Large intestine (tissue), 3 donors: ENCODE measurements at regions not wholly inside any gene's neighbourhood (a gene's known extent, or its start where the extent isn't known, plus 50 kb on each side); places are given as distances from the start of the nearest gene placed in this dataset.
"Not testable (repeated sequence)": the region's sequence is repeated elsewhere in the genome, so short reads cannot be mapped to it uniquely, and the experiment has no call there.

ENCODE experiments used
- DNase-seq, 2 donors: peaks; one replicate each; pipeline versions ENCODE4 v3.0.0 to v3.0.0-alpha.2; 2013
- H3K27ac ChIP-seq: one replicate; pipeline ENCODE4 v1.5.1; 2013; ENCODE audit warnings: low read length
- H3K27me3 ChIP-seq: 2 replicates; pipeline ENCODE4 v1.6.1; 2013; ENCODE audit warnings: low read length; ENCODE audit not compliant: control insufficient read depth, insufficient read depth
- H3K36me3 ChIP-seq: 2 replicates; pipeline ENCODE4 v1.6.1; 2013; ENCODE audit warnings: low read length; ENCODE audit not compliant: control insufficient read depth, insufficient read depth
- H3K4me1 ChIP-seq: one replicate; pipeline ENCODE4 v1.6.1; 2013; ENCODE audit warnings: low read length; ENCODE audit not compliant: control insufficient read depth, insufficient read depth
- H3K4me3 ChIP-seq: one replicate; pipeline ENCODE4 v1.5.1; 2013; ENCODE audit warnings: low read length
- H3K9me3 ChIP-seq: one replicate; pipeline ENCODE4 v1.6.1; 2013; ENCODE audit warnings: mild to moderate bottlenecking, low read depth, low read length, moderate library complexity; ENCODE audit not compliant: control insufficient read depth
- WGBS: methylation state at CpG from one replicate; pipeline ENCODE4 v1.1.5; 2013; ENCODE audit warnings: low lambda C conversion rate; ENCODE audit not compliant: insufficient coverage; 5-methylcytosine and 5-hydroxymethylcytosine counted together

DNA sequence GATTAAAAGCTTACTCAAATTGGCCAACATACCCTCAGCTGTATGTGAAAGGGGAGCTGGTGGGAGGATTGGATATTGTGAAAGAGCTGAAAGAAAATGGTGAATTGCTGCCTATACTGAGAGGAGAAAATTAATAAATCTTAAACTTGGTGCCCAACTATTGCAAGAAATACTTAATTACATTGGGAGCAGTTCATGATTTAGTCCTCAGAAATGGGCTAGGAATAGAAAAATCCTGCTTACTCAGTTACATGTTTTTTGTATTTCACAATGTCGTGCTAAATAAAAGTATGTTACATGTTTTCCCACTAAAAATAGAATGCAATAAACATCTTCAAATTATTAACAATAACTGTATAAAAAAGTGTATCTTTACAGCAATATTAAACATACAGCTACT, 100.0 kb downstream of the FAM217A start:
- 67% methylated on average over 1 of the region's 1 CpG for WGBS
- H3K36me3 ChIP-seq, H3K4me3 ChIP-seq, H3K4me1 ChIP-seq, DNase-seq, H3K27me3 ChIP-seq, H3K9me3 ChIP-seq, H3K27ac ChIP-seq: not testable (repeated sequence)

DNA sequence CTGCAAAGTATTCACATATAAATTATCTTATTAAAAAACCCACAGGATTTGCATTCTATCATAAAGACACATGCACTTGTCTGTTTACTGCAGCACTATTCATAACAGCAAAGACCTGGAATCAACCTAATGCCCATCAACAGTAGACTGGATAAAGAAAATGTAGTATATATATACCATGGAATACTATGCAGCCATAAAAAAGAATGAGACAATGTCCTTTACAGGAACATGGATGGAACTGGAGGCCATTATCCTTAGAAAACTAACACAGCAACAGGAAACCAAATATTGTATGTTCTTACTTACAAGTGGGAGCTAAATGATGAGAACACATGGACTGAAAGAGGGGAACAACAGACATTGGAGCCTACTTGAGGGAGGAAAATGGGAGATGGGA, 97.0 kb downstream of the FAM217A start:
- DNase-seq, result no peak
- no peaks in the 10 kb centered on the region for H3K9me3 ChIP-seq
- no peak overlapping the region for H3K27ac ChIP-seq
- H3K4me3 ChIP-seq, result no peak overlapping the region
- H3K4me1 ChIP-seq, result no peaks in the 10 kb centered on the region
- no peaks in the 10 kb centered on the region for H3K27me3 ChIP-seq
- no peaks in the 10 kb centered on the region for H3K36me3 ChIP-seq

DNA sequence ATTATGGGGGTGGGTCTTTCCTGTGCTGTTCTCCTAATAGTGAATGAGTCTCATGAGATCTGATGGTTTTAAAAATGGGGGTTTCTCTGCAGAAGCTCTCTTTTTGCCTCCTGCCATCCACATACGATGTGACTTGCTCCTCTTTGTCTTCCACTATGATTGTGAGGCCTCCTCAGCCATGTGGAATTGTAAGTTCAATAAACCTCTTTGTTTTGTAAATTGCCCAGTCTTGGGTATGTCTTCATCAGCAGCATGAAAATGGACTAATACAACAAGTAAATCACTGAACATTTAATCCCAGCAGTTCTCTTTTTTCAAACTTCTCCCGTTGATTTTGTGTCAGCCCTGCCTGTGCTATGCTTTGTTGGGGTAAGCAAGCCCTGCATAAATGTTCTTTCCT, 95.2 kb downstream of the FAM217A start:
- Histone ChIP-seq H3K36me3 (no peaks in the 10 kb centered on the region), H3K4me1 (no peaks in the 10 kb centered on the region), H3K9me3 (no peaks in the 10 kb centered on the region), H3K4me3 (no peak overlapping the region), H3K27ac (no peak overlapping the region), H3K27me3 (no peaks in the 10 kb centered on the region)
- no CpG with 5 or more reads among the region's 2 CpGs for WGBS
- DNase-seq, result no peak

DNA sequence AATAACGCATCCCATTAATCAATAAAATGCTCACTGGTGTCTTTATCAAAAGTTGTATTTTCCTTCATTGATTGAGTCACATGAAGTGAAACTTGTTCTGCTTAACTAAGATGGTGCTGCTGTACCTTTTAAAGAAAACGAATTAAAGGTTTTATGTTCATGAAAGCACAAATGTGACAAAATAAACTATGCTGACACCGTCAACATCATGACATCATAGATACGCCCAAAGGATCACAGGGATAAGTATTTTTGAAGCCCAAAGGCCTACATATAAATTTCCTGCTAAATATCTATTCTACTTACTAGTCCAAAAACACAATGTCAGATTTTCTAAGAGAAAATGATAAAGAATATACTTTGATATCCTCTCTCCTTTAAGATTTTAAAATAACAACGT, 94.4 kb downstream of the FAM217A start:
- Histone ChIP-seq H3K9me3 (no peaks in the 10 kb centered on the region), H3K27me3 (no peaks in the 10 kb centered on the region), H3K36me3 (no peaks in the 10 kb centered on the region), H3K4me3 (no peak overlapping the region), H3K4me1 (no peaks in the 10 kb centered on the region), H3K27ac (no peak overlapping the region)
- no peak for DNase-seq
- WGBS, result 95% methylated on average over 2 of the region's 5 CpGs

DNA sequence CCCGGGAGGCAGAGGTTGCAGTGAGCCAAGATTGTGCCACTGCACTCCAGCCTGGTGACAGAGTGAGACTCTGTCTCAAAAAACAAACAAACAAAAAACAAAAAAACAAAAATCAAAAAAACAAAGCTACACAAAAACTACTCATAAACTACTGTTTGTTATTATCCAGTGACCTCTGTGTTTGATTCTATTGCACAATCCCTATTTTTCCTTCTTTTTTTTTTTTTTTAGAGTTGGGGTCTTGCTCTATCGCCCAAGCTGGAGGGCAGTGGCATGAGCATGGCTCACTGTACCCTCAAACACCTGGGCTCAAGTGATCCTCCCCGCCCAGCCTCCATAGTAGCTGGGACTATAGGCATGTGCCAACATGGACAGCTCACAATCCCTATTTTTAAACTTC, 92.7 kb downstream of the FAM217A start:
- no peaks in the 10 kb centered on the region for H3K9me3 ChIP-seq
- H3K4me3 ChIP-seq, result no peak overlapping the region
- H3K4me1 ChIP-seq, result peaks cover 1% of the 10 kb centered on the region
- DNase-seq, result no peak
- H3K27ac ChIP-seq, result no peak overlapping the region
- WGBS, result no CpG with 5 or more reads among the region's 3 CpGs
- no peaks in the 10 kb centered on the region for H3K36me3 ChIP-seq
- H3K27me3 ChIP-seq, result no peaks in the 10 kb centered on the region

DNA sequence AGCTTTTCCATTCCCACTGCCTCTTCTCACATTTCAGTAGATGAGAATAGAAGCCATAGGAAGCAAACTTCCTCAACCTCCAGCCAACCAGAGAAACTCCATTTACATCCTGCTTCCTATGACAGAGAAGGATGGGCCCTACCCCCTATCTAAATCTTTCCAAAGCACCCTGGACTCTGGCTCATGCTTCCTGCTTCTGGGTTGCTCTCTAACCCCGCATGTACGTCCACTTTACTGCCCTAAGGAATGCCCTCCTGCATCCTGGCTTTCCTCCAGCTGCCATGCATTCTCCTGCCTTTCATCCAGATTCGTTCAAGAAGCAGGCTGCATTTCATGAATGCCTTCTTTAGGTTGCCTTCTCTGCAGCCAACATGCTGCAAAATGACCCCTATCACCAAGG, 91.9 kb downstream of the FAM217A start:
- WGBS, result 0% methylated on average over 2 of the region's 3 CpGs
- no peak overlapping the region for H3K27ac ChIP-seq
- peak; percentile 37 to 73 for DNase-seq
- peaks cover 8% of the 10 kb centered on the region for H3K4me1 ChIP-seq
- H3K4me3 ChIP-seq, result no peak overlapping the region
- no peaks in the 10 kb centered on the region for H3K9me3 ChIP-seq
- no peaks in the 10 kb centered on the region for H3K36me3 ChIP-seq
- no peaks in the 10 kb centered on the region for H3K27me3 ChIP-seq

DNA sequence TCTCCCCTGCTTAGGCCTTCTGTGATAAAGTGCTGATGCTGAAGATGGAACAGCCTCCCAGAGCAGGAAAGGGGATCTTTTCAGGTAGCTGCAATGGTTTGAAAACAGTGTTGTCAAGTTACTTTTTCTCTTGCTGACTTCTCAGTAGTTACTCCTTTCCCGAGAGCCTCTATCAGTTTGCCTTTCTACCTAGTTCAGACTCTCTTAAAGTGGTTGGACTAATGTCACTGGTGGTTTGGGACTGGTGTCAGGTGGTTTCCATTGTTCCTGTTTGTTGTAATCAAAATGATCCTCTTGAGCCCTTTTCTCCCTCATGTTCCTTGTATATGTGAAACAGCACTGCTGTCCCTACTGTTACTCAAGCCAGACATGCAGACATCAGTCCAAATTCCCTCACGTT, 91.4 kb downstream of the FAM217A start:
- H3K27me3 ChIP-seq, result no peaks in the 10 kb centered on the region
- H3K27ac ChIP-seq, result no peak overlapping the region
- DNase-seq, result no peak
- no peaks in the 10 kb centered on the region for H3K36me3 ChIP-seq
- H3K9me3 ChIP-seq, result no peaks in the 10 kb centered on the region
- peaks cover 12% of the 10 kb centered on the region for H3K4me1 ChIP-seq
- H3K4me3 ChIP-seq, result no peak overlapping the region
- WGBS, result no CpG with 5 or more reads among the region's 2 CpGs

DNA sequence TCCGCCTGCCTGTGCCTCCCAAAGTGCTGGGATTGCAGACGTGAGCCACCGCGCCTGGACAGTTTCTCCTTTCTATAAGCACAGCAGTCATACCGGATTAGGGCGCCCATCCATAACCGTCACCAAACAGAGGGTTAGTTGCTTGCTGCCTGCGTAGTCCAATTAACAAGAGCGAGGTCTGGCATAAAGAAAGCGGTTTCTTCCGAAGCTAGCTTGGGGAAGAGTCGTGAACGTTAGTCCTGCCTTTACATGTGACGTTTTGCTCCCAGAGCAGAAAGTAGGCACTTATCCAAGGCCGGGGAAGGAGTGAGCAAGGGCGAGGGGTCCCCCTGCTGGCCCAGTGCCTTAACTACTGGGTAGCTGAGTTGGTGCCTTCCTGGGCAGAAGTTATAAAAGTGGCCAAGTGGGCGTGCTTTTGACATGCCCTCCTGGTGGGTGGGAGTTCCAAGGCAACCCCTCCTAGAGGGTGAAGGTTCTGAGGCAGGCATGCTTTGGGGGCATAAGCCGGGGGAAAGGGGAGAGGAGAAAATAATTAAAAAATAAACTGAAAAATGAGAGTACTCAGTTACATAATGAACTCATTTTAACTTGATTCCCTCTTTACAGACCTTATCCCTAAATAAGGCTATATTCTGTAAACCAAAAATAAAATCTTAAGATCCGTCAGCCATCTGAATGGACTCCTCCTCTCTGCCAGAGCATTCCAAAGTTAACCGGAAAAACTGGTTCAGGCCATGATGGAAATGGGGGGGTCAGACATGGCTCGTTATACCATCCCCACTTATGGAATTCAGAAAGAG, 88.0 kb downstream of the FAM217A start:
- Histone ChIP-seq H3K4me1 (peaks cover 12% of the 10 kb centered on the region), H3K36me3 (no peaks in the 10 kb centered on the region), H3K4me3 (no peak overlapping the region), H3K27me3 (no peaks in the 10 kb centered on the region), H3K27ac (no peak overlapping the region), H3K9me3 (no peaks in the 10 kb centered on the region)
- WGBS, result no CpG with 5 or more reads among the region's 21 CpGs
- peak; percentile 83 to 85 for DNase-seq

DNA sequence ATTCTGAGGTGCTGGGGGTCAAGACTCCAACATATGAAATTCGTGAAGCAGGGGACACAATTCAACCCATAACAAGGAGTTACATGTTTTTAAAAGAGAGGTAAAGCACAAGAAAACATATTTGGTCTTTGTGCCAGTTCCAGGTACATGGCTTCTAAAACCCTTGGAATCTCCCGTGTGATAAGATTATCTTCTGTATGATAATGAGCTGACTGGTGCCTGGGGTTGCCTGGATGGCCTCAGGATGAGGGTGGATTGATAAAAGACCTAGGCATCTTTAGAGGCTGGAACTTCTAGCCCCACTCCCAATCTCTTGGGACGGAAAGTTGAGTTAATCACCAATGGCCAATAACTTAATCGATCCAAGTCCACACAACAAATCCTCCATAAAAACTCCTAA, 87.0 kb downstream of the FAM217A start:
- H3K27ac ChIP-seq, result no peak overlapping the region
- no peak for DNase-seq
- no CpG with 5 or more reads among the region's 4 CpGs for WGBS

DNA sequence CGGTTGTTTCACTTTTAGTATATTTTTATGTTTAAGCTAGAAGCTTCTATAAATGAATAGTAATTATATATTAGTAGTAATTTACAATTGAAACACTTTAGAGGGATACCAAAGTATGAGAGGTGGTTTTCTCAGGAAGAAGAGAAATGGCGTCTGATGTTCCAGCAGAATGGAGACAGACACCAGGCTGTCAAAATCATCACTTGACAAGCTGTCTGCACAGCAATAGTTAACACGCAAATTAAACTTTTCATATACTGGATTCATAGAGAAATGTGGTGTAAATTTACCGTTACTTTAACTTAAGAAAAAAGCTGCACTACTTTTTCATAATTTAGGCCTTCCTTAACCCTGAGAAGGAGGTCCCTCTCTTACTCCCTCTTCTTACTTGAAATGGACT, 82.6 kb downstream of the FAM217A start:
- WGBS, result 100% methylated on average over 2 of the region's 4 CpGs

More for the DNA sequence above, 87.0 kb downstream of the FAM217A start:
- Histone ChIP-seq H3K9me3 (no peaks in the 10 kb centered on the region), H3K4me3 (no peak overlapping the region), H3K27me3 (no peaks in the 10 kb centered on the region), H3K36me3 (no peaks in the 10 kb centered on the region), H3K4me1 (peaks cover 12% of the 10 kb centered on the region)

DNA sequence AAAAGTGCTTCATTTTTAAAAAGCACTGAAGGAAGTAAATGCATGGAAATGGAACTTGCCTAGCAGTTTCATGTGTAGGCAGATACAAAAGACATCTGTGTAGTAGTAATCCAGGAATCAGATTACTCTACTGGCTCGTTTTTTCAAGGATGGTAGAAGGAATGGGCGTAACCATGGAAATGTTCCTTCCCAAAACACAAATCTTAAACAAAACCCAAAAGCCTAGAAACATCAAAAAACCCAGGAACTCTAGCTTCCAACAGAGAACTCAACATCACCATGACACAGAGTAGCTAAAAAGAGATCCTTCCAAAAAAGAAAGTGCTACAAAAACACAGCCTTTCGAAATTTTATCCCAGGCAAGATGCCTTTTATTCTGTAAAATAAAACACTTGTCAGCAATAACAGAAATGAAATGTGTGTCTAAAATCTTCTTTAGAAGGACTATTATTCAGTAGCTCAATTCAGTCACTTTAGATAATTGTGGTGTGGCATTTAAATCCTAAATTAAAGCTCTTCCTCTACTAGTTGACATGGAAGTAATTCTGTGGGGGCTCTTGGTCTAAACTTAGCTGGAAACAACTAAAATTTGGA, 81.7 kb downstream of the FAM217A start:
- Histone ChIP-seq H3K36me3 (no peaks in the 10 kb centered on the region), H3K27me3 (no peaks in the 10 kb centered on the region), H3K9me3 (no peaks in the 10 kb centered on the region), H3K4me3 (no peak overlapping the region), H3K4me1 (peaks cover 2% of the 10 kb centered on the region), H3K27ac (no peak overlapping the region)
- WGBS, result no CpG with 5 or more reads among the region's 3 CpGs
- no peak for DNase-seq

More for the DNA sequence above, 82.6 kb downstream of the FAM217A start:
- DNase-seq, result no peak
- H3K9me3 ChIP-seq, result no peaks in the 10 kb centered on the region
- H3K27ac ChIP-seq, result no peak overlapping the region
- H3K4me1 ChIP-seq, result peaks cover 10% of the 10 kb centered on the region
- H3K4me3 ChIP-seq, result no peak overlapping the region
- no peaks in the 10 kb centered on the region for H3K36me3 ChIP-seq
- H3K27me3 ChIP-seq, result no peaks in the 10 kb centered on the region
